Mammary epithelial cell (primary cell): ENCODE measurements at regions not wholly inside any gene's neighbourhood (a gene's known extent, or its start where the extent isn't known, plus 50 kb on each side); places are given as distances from the start of the nearest gene placed in this dataset.

ENCODE experiments used
- EZH2 ChIP-seq: IDR thresholded peaks from 2 replicates; pipeline ENCODE4 v1.6.1; 2012; ENCODE audit warnings: low read length, inconsistent platforms, borderline replicate concordance
- TF ChIP-seq, protein P1 (sequence below), 2 donors: IDR thresholded peaks in 1 of 2; conservative IDR thresholded peaks in 1 of 2; 2 replicates each; pipeline ENCODE4 v1.5.1; 2011 to 2012; ENCODE audit warnings: inconsistent platforms in 2 of 2, low read length in 2 of 2, mild to moderate bottlenecking in 2 of 2, control low read depth in 1 of 2, low read depth in 1 of 2; ENCODE audit not compliant: insufficient read depth in 1 of 2; ENCODE audit errors: extremely low read depth in 1 of 2

DNA sequence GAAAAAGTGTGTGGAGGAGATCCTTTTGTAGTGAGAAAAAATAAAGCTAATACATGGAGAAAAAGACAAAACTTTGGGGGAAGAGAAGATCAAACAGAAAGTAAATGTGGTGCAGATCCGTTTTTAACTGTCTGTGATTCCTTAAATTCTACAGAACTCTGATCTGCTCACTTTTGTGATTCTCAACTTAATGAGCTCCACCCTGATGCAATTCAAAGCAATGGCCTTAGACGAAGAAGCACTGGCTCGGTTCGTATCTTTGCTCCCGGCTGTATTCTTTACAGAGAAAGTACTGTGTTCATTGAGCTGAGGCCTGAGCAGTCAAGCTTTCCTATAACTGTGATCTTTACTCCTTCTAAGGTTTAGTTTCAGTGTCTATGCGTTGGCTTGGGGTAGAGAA is 453.4 kb downstream of the DMAC1 start:
- TF ChIP-seq, protein P1, sequence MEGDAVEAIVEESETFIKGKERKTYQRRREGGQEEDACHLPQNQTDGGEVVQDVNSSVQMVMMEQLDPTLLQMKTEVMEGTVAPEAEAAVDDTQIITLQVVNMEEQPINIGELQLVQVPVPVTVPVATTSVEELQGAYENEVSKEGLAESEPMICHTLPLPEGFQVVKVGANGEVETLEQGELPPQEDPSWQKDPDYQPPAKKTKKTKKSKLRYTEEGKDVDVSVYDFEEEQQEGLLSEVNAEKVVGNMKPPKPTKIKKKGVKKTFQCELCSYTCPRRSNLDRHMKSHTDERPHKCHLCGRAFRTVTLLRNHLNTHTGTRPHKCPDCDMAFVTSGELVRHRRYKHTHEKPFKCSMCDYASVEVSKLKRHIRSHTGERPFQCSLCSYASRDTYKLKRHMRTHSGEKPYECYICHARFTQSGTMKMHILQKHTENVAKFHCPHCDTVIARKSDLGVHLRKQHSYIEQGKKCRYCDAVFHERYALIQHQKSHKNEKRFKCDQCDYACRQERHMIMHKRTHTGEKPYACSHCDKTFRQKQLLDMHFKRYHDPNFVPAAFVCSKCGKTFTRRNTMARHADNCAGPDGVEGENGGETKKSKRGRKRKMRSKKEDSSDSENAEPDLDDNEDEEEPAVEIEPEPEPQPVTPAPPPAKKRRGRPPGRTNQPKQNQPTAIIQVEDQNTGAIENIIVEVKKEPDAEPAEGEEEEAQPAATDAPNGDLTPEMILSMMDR (conservative IDR thresholded peaks at IDR 0.05 in 1 of 2, IDR thresholded peaks at IDR 0.05 in 1 of 2; ENCODE audit: extremely low read depth in 1 of 2, insufficient read depth in 1 of 2, low read depth in 1 of 2, low read length in 2 of 2), result no peak
- TF ChIP-seq EZH2, result no peak
